ENCODE measurements at regions not wholly inside any gene's neighbourhood (a gene's known extent, or its start where the extent isn't known, plus 50 kb on each side); places are given as distances from the start of the nearest gene placed in this dataset.

- FAIRE-seq = no peak
- TF ChIP-seq POLR2AphosphoS5 (IDR thresholded peaks at IDR 0.05; ENCODE audit: low read depth, low read length) = no peak
- no peak for TF ChIP-seq POU2F2 (IDR thresholded peaks at IDR 0.05; ENCODE audit: low read depth, low read length)
- TF ChIP-seq SPI1 (IDR thresholded peaks at IDR 0.05; ENCODE audit: low read depth, low read length) = no peak
- no peak for TF ChIP-seq TAF1 (IDR thresholded peaks at IDR 0.05; ENCODE audit: low read depth, low read length)
- TF ChIP-seq PAX5 (IDR thresholded peaks at IDR 0.05; ENCODE audit: insufficient read depth, low read length, severe bottlenecking) = no peak
- TF ChIP-seq POLR2A (IDR thresholded peaks at IDR 0.05; ENCODE audit: low read depth, low read length) = no peak
- DNase-seq (ENCODE audit: insufficient read length, low spot score) = no peak
Observed at GRCh38 chr11:109749476-109749875, 327.5 kb downstream of the C11orf87 start.

DNA sequence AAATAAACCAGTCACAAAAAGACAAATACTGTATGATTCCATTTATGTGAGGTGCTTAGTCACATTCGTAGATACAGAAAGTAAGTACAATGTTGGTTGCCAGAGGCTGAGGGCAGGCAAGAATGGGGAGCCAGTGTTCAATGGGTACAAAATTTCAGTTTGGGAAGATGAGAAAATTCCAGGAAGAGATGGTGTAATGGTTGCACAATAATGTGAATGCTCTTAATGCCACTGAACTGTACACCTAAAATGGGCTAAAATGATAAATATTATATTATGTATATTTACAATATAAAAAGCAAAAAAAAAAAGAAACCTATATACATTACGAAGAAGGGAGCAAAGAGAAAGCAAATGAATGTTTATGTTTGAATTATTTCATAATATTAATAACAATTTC, 329.0 kb downstream of the C11orf87 start:
- no peak for FAIRE-seq
- TF ChIP-seq POLR2A (IDR thresholded peaks at IDR 0.05; ENCODE audit: low read depth, low read length) (no peak), TAF1 (IDR thresholded peaks at IDR 0.05; ENCODE audit: low read depth, low read length) (no peak), PAX5 (IDR thresholded peaks at IDR 0.05; ENCODE audit: insufficient read depth, low read length, severe bottlenecking) (no peak), POU2F2 (IDR thresholded peaks at IDR 0.05; ENCODE audit: low read depth, low read length) (no peak), POLR2AphosphoS5 (IDR thresholded peaks at IDR 0.05; ENCODE audit: low read depth, low read length) (no peak), SPI1 (IDR thresholded peaks at IDR 0.05; ENCODE audit: low read depth, low read length) (no peak)
- no peak for DNase-seq (ENCODE audit: insufficient read length, low spot score)

DNA sequence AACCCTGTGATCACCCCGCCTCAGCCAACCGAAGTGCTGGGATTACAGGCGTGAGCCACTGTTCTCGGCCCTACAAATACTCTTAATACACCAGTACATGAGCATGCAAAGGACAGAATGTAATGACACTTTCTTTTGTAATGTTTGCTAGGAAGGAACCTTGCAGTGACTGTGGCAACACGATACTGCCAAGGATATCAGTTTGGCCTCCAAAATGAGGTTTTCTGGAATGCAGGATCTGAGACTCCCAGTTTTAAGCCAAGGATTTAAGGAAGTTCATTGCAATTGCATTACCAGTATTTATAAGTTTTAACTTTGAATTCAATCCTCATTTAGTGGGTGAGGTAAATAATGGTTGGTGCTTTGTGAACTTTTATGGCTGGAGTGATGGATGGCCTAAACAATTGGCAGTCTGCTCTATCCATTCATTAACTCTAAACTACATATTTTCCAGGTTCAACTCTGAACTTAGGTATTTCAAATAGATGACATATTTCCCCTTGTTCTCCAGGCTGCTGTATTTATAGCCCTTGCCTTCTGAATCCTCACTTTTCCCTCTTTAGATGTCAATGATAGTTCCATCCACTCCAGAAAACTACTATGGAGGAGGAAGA, 330.3 kb downstream of the C11orf87 start:
- FAIRE-seq (no peak), DNase-seq (ENCODE audit: insufficient read length, low spot score) (no peak)
- TF ChIP-seq POU2F2 (IDR thresholded peaks at IDR 0.05; ENCODE audit: low read depth, low read length) = no peak
- TF ChIP-seq SPI1 (IDR thresholded peaks at IDR 0.05; ENCODE audit: low read depth, low read length) = no peak
- no peak for TF ChIP-seq TAF1 (IDR thresholded peaks at IDR 0.05; ENCODE audit: low read depth, low read length)
- TF ChIP-seq POLR2AphosphoS5 (IDR thresholded peaks at IDR 0.05; ENCODE audit: low read depth, low read length) = no peak
- no peak for TF ChIP-seq PAX5 (IDR thresholded peaks at IDR 0.05; ENCODE audit: insufficient read depth, low read length, severe bottlenecking)
- no peak for TF ChIP-seq POLR2A (IDR thresholded peaks at IDR 0.05; ENCODE audit: low read depth, low read length)

GRCh38 chr11:109756521-109756920, 334.5 kb downstream of the C11orf87 start:
- no peak for DNase-seq (ENCODE audit: insufficient read length, low spot score)
- no peak for FAIRE-seq
- TF ChIP-seq POLR2AphosphoS5 (IDR thresholded peaks at IDR 0.05; ENCODE audit: low read depth, low read length) (no peak), POU2F2 (IDR thresholded peaks at IDR 0.05; ENCODE audit: low read depth, low read length) (no peak), SPI1 (IDR thresholded peaks at IDR 0.05; ENCODE audit: low read depth, low read length) (no peak), PAX5 (IDR thresholded peaks at IDR 0.05; ENCODE audit: insufficient read depth, low read length, severe bottlenecking) (no peak), TAF1 (IDR thresholded peaks at IDR 0.05; ENCODE audit: low read depth, low read length) (no peak), POLR2A (IDR thresholded peaks at IDR 0.05; ENCODE audit: low read depth, low read length) (no peak)

DNA sequence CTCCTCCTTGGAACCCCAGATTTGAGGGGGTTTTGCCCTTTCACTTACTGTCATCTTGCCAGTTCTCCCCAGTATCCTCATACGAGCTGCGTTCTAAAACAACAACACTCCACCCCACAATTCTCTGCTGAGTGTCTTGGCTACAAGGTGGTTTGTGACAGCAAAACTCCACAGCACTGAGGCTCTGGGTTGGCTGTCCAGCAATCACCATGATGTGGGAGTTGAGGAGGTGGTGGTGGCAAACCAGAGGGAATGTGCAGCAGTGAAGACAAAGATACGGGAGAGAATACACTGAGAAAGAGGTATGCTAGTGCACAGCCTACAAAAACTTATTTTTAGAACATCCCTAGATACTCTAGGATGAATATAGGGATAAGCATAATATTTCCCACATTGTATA, 335.0 kb downstream of the C11orf87 start:
- TF ChIP-seq PAX5 (IDR thresholded peaks at IDR 0.05; ENCODE audit: insufficient read depth, low read length, severe bottlenecking) = no peak
- no peak for TF ChIP-seq TAF1 (IDR thresholded peaks at IDR 0.05; ENCODE audit: low read depth, low read length)
- TF ChIP-seq POLR2A (IDR thresholded peaks at IDR 0.05; ENCODE audit: low read depth, low read length) = no peak
- TF ChIP-seq POU2F2 (IDR thresholded peaks at IDR 0.05; ENCODE audit: low read depth, low read length) = no peak
- no peak for TF ChIP-seq SPI1 (IDR thresholded peaks at IDR 0.05; ENCODE audit: low read depth, low read length)
- no peak for TF ChIP-seq POLR2AphosphoS5 (IDR thresholded peaks at IDR 0.05; ENCODE audit: low read depth, low read length)
- no peak for FAIRE-seq
- no peak for DNase-seq (ENCODE audit: insufficient read length, low spot score)

- DNase-seq (ENCODE audit: insufficient read length, low spot score) (no peak), FAIRE-seq (no peak)
- TF ChIP-seq POU2F2 (IDR thresholded peaks at IDR 0.05; ENCODE audit: low read depth, low read length) (no peak), POLR2AphosphoS5 (IDR thresholded peaks at IDR 0.05; ENCODE audit: low read depth, low read length) (no peak), SPI1 (IDR thresholded peaks at IDR 0.05; ENCODE audit: low read depth, low read length) (no peak), PAX5 (IDR thresholded peaks at IDR 0.05; ENCODE audit: insufficient read depth, low read length, severe bottlenecking) (no peak), POLR2A (IDR thresholded peaks at IDR 0.05; ENCODE audit: low read depth, low read length) (no peak), TAF1 (IDR thresholded peaks at IDR 0.05; ENCODE audit: low read depth, low read length) (no peak)
Observed at GRCh38 chr11:109762546-109762945, 330.6 kb upstream of the ZC3H12C start.

DNA sequence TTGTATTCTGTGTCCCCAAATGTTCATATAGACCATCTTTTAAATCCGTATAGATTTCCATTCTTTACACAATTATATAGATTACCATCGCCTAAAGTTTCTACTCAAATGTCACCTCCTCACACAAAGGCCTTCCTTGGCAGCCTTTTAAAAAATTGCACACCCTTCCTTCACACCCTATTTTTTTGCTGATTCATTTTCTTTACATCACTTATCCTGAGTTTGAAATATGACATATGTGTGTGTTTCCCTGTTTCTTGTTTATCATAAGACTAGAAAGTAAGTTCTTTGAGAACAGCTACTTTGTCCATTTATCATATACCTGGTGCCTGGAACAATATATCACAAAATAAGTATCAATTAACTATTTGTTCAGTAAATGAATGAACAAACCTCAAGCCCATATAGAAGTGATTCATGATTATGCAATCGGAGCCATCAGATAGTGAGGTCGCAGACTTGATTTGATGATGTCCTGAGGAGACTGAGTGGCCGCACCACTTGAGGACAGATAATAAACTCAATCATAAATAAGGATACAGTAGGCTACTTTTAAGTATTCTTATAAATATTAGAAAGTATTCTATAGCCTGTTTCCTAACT, 327.4 kb upstream of the ZC3H12C start:
- TF ChIP-seq PAX5 (IDR thresholded peaks at IDR 0.05; ENCODE audit: insufficient read depth, low read length, severe bottlenecking) (no peak), POU2F2 (IDR thresholded peaks at IDR 0.05; ENCODE audit: low read depth, low read length) (no peak), POLR2A (IDR thresholded peaks at IDR 0.05; ENCODE audit: low read depth, low read length) (no peak), TAF1 (IDR thresholded peaks at IDR 0.05; ENCODE audit: low read depth, low read length) (no peak), POLR2AphosphoS5 (IDR thresholded peaks at IDR 0.05; ENCODE audit: low read depth, low read length) (no peak), SPI1 (IDR thresholded peaks at IDR 0.05; ENCODE audit: low read depth, low read length) (no peak)
- FAIRE-seq (no peak), DNase-seq (ENCODE audit: insufficient read length, low spot score) (no peak)

DNA sequence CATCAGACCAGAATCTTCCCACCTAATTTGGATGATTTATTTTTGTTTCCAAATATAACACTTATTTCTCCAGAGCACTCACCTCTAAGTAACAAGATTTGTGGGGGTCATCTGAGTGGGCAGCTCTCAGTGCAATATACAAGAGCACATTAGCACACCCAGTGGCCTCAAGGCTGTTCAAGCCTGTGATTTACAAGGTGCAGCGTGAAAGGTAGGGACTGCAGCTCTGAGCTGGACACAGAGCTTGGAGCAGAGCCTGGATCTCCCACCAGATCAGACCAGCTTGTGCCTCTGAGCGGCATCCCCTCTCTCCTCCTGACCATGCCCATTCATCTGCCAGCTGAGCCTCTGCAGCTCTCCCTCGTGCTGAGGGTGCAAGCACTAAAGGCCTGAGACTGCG, 323.3 kb upstream of the ZC3H12C start:
- DNase-seq (ENCODE audit: insufficient read length, low spot score) (no peak), FAIRE-seq (no peak)
- TF ChIP-seq POLR2AphosphoS5 (IDR thresholded peaks at IDR 0.05; ENCODE audit: low read depth, low read length) = no peak
- no peak for TF ChIP-seq POLR2A (IDR thresholded peaks at IDR 0.05; ENCODE audit: low read depth, low read length)

- DNase-seq (ENCODE audit: insufficient read length, low spot score) (no peak), FAIRE-seq (no peak)
- TF ChIP-seq TAF1 (IDR thresholded peaks at IDR 0.05; ENCODE audit: low read depth, low read length) = no peak
- no peak for TF ChIP-seq POLR2AphosphoS5 (IDR thresholded peaks at IDR 0.05; ENCODE audit: low read depth, low read length)
Observed at GRCh38 chr11:109770323-109770722, 322.9 kb upstream of the ZC3H12C start.

GRCh38 chr11:109772892-109773291, 320.3 kb upstream of the ZC3H12C start:
- FAIRE-seq (no peak), DNase-seq (ENCODE audit: insufficient read length, low spot score) (no peak)
- TF ChIP-seq PAX5 (IDR thresholded peaks at IDR 0.05; ENCODE audit: insufficient read depth, low read length, severe bottlenecking) (no peak), POLR2AphosphoS5 (IDR thresholded peaks at IDR 0.05; ENCODE audit: low read depth, low read length) (no peak), SPI1 (IDR thresholded peaks at IDR 0.05; ENCODE audit: low read depth, low read length) (no peak), POU2F2 (IDR thresholded peaks at IDR 0.05; ENCODE audit: low read depth, low read length) (no peak), TAF1 (IDR thresholded peaks at IDR 0.05; ENCODE audit: low read depth, low read length) (no peak), POLR2A (IDR thresholded peaks at IDR 0.05; ENCODE audit: low read depth, low read length) (no peak)
